Muscle of back (tissue), 3 donors: ENCODE measurements at regions not wholly inside any gene's neighbourhood (a gene's known extent, or its start where the extent isn't known, plus 50 kb on each side); places are given as distances from the start of the nearest gene placed in this dataset.

Experiments used
- DNase-seq, 3 donors: peaks; one replicate each; pipeline versions ENCODE4 v3.0.0 to v3.0.0-alpha.2; 2013

DNA sequence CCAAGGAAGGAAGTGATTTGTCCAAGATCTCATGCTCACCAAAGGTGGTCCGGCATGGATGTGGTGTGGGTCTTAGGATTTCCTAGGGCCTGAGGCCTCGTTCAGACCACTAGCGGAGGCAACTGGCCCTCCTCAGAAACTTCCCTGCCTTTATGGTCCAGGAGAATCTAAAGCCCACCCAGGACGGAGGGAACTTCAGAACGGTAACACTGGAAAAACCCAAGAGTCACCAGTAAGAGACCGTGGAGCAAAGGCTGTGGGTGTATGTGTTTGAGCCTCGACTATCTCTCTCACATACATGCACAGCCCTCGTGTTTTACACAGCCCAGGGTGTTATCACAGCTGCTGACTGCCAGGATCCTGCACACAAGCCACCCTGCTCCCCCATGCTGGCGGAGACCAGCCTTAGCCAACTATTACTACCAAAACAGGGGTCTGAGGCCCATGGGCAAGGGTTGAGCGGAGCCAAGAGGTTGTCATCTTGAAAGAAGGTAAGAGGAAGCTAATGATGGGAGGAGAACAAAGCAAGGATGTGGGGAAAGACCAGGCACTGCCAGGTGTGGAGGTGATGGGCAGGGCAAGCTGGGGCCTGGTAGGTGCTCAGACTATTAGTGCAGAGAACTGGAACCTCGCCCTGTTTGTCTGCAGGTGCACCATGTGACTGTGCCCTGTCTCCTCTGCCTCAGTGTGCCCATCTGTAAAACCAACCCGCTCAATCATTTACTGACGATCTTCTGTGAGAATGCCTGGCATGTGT is 170.2 kb upstream of the ZMIZ1 start:
- no peak for DNase-seq

DNA sequence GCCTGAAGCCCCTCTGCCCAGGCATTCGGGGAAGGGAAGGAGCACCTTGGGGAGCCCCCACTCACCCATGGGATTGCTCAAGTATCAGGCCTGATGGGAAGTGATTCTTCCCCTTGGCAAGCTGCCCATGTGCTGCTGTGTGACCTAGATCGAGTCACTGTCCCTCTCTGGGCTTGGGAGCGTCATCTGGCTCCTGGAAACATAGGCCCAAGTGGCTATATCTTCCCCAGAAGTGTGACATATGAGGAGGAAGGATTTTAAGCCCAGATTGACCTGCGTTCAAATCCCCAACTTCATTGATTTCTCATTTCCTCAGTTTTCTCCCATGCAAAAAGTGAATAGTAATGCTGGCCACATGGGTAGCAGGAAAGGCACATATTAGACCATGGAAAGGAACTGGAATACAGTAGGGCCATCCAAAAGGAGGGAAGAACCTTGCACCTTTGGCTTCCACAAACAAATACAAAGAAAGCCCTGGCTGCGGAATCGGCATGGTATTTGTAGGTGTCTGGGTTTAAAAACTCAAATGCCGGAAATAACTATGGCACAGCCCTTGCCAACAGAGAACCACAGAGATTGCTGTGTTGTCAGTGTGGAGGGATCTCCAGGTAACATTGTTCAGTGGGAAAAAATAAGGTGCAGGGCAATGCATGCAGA is 169.5 kb upstream of the ZMIZ1 start:
- no peak for DNase-seq

DNA sequence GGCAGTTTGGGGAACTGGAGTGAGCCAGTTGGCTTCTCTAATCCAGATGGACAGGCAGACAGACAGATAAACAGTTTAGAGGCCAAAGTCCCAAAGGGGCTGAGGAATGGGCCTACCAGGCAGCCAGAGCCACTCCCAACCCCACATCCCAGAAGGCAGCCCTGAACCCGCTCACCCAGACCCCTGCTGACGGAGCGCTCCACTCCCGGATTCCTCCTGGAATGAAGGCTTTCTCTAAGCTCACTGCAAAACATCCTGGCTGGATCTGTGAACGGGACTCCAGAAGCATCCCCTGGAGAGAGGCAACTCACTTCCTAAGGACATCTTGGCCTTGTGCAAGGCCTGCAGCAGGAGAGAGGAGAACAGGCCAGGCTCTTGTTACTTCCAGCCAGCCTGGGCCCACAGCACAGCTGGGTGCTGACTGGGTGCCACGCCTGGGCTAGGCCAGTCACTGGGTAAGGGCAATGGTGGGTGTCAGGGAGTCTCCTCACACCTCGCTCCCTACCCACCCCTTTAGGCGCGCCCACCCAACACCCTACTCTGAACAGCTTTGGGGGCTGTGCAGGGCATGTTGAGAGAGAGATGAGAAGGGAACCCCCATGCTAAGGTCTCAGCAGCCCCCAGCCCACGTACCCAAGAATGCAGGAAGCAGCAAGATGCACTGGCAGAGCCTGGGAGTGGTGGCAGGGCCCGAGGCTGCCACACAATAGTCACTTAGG is 168.6 kb upstream of the ZMIZ1 start:
- peak; percentile 22 to 84 (median 51) for DNase-seq

DNA sequence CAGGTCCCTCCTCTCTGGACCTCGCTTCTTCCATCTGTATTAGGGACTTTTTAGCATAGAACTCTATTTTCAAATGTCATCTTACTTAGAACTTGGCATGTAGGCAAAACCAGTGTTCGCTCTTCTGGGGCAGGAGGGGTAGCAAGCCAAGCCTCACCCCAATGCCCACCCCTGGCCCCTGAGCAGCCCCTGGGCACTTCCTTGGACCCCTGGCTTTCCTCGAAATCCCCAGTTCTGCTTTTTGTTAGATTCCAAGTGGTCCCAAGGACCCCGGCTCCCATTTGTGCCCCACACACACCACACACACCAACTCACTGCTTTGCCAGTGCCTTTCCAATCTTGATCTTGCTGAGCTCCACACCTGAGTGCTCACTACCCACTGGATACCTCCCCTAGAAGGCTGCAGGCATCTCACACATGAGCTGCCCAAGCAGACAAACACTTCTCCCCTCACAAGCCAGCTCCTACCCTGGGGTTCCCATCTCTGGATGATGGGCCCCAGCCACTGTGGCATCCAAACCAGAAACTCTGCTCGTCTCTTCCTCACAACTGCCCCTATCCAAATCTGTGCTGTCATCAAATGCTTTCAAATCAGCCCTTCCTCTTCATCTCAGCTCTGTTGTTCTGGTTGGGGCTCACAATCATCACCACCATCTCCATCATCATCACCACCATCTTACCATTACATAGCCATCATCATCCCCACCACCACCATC is 167.9 kb upstream of the ZMIZ1 start:
- no peak for DNase-seq

DNA sequence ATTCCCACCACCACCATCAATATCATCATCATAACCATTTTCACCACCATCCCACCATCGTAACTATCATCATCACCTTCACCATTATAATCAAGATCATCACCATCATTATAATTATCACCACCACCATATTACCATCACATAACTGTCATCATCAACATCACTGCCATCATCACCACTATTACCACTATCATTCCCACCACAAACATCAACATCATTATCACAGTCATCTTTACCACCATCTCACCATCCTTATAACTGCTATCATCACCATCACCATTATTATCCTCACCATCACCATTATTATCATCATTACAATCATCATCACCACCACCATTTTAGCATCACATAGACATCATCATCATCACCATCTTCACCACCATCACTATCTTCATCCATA is 167.1 kb upstream of the ZMIZ1 start:
- no peak for DNase-seq

DNA sequence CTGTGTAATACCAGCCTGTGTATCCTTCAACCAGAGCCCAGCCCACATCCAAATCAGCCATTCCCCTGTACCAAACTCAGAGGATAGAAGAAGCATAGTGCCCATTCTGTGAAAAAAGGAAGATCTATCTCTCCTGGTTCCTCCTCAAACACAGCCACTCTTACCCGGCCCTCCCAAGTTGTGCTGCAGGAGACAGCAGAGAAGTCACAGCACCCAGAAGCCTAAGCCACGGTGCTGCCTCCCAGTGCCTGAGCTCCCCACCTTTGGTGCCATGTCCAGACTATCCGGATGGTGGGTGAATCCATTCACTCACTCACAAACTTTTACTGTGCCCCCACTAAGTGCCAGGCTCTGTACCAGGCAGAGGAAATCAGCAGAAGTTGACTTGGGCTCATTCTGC is 166.0 kb upstream of the ZMIZ1 start:
- no peak for DNase-seq

DNA sequence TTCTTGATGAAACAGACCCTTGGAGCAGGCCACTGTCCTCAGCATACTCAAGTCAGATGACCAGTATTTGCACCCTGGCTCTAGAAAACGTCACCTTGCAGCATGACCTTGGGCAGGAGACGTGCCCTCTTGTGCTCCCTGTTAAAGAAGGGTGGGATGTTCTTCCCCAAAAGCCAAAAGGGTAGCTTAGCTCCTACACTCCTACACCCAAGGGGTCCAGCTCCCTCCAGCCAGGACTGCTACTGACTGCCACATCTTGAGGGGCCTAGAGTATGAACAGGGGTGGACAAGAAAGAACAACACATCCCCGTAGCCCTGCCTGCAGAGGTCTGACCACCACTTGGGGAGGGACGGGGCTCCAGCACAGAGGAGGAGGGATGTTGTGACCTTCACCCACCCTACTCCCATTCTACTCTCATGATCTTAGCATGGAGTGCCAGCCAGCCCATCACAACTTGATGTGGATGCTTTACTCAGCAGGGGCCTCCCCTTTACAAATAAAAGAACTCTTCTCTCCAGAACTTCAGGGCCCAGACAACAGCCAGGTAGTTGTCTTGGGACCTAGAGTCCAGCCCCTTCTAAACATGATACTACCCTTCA is 165.3 kb upstream of the ZMIZ1 start:
- DNase-seq = no peak

DNA sequence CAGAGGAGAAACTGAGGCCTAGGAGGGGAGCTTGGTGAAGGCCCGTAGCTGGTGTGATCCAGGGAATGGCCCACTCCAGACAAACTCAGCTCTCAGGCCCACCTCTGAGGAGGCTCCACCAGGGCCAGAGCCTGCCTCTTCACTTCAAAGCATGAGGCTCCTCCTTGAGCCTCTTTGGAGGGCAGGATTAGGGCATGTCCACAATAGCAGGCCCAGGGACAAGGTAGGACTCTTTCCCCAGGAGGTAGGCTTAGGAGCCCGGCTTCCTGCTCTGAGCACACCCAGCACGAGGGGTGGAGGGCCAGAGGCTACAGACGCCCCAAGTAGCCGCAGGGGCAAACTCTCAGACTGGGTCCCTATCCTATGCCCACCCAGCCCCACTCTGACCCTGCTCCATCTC is 164.6 kb upstream of the ZMIZ1 start:
- DNase-seq = no peak

DNA sequence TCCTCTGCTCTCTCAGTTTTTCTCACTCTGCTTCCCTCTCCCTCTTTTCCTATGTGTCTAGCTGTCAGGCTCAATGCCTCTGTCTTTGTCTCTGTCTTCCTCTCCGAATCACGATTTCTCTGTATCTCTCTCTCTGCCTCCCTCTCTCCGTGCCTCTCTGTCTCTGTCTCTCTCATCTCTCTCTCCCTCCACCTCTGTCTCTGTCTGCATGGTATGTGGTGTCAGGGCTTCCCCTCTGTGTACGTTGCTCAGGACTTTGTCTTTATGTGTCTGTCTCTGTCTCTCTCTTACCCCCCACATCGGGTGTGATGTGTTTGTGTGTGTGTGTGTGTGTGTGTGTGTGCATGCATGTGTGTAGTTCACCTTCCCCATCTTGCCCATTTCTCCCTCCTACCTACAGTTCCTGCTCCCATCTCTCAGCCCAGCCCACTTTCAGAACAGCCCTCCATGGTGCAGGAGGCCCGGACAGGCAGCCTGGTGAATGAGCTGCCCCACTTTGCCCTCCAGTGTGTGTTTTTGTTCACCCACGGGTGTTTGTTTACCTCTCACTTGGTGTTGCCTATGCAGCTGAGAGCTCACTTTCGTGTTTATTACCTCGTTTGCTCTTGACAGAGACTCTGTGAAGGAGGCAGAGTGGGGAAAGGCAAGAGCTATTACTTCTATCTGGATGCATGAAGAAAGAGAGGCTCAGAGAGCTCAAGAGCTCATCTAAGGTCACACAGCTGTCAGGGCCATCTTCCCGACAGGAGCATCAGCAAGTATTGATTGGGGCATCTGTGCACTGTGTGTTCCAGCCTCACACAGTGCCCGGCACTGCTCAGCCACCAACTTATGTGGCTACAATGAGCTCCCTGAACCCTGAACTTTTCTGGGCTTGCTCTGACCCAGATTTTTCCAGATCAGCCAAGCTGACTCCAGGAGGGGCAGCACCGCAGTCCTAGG is 163.5 kb upstream of the ZMIZ1 start:
- DNase-seq = no peak

DNA sequence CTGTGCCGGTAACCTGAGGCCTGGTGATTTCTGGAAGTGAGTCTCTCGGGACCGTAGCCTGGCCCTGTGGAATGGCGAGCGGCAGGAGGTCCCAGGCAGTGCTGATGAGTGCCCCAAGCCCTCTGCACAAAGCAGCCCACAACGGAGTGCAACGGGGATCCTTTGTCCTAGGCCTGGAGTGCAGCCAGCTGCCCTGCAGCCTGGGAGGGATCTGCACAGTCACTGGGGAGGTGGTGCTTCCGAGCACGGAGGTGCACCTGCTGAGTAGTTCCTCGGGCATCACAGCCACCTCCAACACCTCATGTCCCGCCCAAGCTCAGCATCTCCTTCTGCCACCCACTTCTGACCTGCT is 162.8 kb upstream of the ZMIZ1 start:
- no peak for DNase-seq

DNA sequence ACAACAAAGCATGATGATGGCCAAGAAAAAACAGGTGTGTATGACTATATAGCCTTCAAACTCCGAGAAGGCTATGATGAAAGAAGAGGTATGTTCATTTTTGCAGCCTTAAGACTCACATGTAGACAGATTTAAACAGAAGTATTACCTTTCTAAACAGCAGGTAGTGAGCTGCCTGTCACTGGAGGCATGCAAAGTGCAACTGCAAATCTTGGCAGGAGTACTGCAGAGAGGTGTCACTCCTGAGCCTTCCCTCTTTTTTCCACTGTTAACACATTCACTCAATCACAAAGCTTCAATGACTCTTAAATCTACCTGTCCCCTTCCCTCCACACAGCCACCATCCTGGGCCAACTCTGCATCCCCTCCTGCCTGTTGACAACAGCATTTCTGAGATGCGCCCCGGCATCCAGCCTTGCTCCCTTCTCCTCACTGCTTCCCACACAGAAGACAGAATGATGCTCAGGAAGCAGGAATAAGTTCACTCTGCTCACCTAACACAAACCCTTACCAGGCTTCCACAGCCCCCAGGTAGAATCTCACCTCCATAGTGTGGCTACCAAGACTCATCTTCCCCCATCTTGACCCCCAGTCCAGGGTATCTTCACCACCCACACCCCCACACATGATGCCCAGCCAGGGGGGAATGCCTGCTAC is 161.9 kb upstream of the ZMIZ1 start:
- no peak for DNase-seq

DNA sequence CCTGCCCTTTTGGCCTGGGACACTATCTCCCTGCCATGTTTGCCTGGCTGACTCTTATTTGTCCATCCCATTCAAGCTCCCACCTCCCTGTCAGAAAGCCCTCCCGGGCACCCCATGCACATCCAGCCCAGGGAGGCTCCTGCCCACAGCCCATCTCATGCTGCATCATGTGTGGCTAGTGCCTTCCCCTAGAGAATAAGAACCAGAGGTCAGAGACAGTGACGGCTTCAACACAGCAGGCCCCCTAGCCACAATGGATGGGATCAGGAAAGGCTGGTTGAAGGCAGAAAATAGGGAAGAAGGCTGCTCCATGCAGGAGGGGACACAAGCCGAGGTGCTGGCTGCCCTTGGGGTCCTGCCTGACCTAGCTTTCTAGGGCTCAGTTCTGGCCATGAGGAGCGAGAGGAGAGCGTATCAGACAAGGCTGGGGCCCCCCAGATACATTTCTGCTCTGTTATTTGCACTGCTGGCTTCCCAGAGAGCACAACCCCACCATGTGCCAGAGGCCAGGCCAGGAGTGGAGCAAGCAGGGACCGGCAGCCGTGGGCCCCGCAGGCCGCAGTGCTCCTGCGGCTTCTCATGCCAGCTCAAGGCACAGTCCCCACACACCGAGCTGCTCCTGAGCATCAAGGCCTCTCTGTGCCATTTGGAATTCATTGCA is 161.1 kb upstream of the ZMIZ1 start:
- no peak for DNase-seq

DNA sequence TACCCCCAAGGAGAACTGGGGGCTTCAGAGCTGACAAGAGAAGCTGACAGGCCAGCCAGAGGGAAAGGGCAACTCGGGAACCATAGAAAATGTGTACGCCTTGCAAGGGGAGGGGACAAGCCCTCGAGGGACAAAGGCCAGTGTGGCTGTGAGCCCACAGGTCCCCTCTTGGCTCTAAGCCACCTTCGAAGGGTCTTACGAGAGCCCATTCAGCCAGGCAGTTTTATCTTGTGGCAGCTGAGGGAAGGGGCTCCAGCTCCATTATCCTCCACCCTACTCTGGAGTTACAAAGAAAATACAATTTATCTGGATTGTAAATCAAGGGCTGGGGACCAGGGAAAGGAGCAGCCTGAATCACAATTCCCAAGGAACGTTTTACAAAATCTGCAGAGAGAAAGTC is 159.5 kb upstream of the ZMIZ1 start:
- DNase-seq = no peak

DNA sequence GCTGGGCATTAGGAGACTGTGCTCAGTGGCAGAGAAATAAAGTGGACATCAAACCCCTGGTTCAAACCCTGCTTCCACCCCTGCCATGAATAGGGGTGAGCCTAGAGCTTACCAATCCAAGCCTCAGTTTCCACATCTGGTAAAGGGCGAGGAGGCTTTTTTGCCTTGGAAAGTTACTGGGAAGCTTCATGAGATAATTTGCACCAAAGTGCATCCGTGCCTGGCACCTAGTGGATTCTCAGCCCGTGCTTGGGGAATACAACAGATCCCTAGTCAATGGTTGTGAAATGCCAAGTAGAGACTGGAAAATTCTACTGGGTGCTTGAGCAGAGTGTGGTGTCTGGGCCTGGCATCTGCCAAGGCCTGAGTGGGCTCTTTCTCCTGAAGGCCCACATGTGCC is 158.7 kb upstream of the ZMIZ1 start:
- no peak for DNase-seq

DNA sequence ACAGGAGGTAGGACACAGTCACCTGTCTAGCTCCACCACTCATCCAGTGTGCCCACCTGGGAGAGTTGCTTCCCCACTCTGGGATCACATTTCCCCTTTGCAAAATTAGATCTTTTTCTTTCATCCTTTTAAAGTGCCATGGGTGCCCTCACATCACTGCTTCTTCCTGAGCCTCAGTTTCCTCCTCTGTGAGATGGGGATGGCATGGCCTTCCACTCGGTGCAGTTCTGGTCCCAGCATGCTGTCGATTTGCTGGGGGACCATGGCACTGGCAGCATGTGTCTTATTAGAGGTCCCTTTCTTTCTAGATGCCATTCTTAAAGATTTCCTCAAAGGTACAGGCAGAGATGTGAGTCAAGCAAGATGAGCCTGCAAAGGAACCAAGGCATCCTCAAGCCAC is 158.3 kb upstream of the ZMIZ1 start:
- DNase-seq = no peak

DNA sequence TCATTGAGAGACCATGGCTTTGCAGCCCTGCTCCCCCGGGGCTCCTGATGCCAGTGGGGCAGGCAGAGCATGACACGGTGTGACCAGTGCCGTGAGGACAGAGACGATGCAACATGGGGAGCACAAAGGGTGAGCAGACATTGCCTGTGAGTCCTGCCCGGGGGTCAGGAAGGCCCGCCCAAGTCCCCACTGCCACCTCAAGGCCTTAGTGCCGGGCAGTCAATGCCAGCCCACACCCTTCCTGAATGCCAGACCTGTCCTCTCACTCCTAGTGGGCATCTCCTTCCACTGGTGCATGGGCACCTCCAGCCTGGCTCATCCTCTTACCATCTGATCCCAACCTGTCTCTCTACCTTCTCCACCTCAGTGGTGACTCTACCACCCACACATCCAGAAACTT is 157.9 kb upstream of the ZMIZ1 start:
- no peak for DNase-seq

DNA sequence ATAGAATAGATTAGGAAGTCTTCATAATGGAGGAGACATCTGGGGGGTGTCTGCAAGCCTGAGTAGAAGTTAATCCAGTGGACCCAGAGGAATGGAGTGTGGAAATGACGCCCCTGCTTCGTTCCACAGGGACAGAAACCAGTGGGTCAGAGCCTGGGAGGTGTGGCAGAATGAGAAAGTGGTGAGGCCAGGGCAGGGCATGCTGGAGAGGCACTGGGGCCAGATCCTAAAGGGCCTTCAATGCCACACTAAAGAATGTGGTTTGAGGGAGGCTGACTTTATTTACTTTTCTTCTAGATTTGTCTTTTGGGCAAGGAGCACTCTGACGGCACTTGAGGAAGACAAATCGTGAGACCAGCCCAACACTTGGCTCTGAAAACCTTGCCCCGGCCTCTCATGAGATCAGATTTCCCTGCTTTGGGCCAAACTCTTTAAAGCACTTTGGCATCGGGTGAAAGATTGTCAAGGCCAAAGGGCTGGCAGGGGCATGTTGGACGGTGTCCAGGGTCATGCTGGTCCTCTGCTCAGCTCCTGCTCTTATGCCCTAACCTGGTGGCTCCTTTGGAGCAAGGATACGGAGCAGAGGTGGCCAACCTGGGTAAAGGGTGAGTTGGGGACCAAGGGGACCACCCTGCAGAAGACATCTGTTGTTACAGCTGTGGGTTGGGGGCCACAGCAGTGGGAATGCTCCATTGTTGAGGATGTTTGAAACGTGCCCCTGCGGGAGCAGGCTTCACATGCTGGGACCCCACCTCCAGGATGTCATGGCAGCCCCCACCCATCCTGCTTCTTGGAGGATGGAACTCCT is 157.0 kb upstream of the ZMIZ1 start:
- DNase-seq = no peak

DNA sequence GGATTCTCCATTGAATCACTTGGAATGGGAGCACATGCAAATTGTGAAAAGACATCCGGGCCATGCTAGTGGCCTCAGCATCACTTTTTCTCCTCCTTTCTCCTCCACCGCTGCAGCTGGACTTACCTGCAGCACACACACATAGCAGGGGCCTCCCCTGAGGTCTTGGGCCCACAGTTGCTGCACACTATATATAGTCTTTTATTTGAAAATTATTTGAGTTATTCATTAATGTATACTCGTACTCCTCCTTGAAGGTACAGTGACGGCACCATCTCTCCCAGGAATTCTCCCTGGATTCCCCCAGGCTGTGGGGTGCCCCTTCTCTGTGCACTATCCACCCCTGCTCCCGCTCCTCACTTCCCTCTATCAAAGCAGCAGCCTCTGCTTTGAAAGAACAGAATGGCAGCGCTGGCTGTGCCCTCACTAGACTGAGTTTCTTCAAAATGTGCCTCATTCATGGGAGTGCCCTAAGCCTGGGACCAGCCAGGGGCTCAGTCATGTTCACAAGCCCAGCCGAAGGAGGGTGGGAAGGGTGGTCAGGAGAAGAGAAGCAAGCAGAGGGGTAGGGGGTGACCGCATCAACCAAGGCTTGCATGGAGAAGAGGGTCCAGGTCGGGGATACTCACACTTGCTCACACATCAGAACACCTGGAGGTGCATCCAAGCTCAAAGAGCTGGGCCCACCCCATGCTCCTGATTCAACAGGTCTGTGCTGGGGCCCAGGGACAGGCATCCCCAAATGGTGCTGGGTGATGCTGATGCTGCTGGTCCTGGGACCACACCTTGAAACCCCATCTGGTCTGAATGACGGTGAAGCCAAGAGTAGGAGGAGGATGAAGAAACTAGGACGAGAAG is 156.2 kb upstream of the ZMIZ1 start:
- no peak for DNase-seq
